ENCODE measurements at regions not wholly inside any gene's neighbourhood (a gene's known extent, or its start where the extent isn't known, plus 50 kb on each side); places are given as distances from the start of the nearest gene placed in this dataset.

DNA sequence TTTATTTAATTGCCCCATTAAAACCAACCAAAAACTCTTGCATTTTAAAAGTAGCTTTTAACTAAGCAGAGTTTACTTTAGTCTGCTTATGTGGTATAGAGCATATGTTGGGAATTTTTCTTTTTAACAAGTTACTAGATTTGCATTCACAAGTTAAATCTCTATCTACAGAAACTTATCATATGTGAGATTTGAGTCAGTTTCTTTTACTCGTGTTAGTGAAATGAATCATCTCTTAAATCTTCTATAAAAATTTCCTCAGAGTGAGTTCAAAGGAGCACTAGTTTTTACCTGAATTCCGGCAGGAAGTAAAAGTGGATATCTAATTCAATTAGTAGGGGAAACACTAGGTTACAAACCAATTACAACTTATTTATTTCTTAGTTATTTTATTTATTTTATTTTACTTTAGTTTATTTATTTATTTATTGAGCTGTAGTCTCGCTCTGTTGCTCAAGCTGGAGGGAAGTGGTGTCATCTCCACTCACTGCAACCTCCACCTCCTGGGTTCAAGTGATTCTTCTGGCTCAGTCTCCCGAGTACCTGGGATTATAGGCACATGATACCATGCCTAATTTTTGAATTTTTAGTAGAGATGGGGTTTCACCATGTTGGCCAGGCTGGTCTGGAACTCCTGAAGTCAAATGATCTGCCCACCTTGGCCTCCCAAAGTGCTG is 1609.6 kb upstream of the B3GALT2 start:
- no peak for ATAC-seq
- TF ChIP-seq ISL1 (CRISPR knock-in tag; IDR thresholded peaks at IDR 0.05): no peak
- no peak for TF ChIP-seq ZNF565 (CRISPR knock-in tag; conservative IDR thresholded peaks at IDR 0.05; ENCODE audit: low read depth)
- no peak for TF ChIP-seq ZFP30 (CRISPR knock-in tag; IDR thresholded peaks at IDR 0.05)
- no peak for TF ChIP-seq SNAI2 (CRISPR knock-in tag; IDR thresholded peaks at IDR 0.05)
- TF ChIP-seq CSDC2 (CRISPR knock-in tag; IDR thresholded peaks at IDR 0.05): no peak
- TF ChIP-seq, protein P1, sequence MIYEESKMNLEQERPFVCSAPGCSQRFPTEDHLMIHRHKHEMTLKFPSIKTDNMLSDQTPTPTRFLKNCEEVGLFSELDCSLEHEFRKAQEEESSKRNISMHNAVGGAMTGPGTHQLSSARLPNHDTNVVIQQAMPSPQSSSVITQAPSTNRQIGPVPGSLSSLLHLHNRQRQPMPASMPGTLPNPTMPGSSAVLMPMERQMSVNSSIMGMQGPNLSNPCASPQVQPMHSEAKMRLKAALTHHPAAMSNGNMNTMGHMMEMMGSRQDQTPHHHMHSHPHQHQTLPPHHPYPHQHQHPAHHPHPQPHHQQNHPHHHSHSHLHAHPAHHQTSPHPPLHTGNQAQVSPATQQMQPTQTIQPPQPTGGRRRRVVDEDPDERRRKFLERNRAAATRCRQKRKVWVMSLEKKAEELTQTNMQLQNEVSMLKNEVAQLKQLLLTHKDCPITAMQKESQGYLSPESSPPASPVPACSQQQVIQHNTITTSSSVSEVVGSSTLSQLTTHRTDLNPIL (CRISPR knock-in tag; IDR thresholded peaks at IDR 0.05; ENCODE audit: low read depth): no peak
- TF ChIP-seq TOX (CRISPR knock-in tag; IDR thresholded peaks at IDR 0.05; ENCODE audit: borderline replicate concordance): no peak
- TF ChIP-seq BACH2 (CRISPR knock-in tag; IDR thresholded peaks at IDR 0.05; ENCODE audit: borderline replicate concordance): no peak
- TF ChIP-seq, protein P2, sequence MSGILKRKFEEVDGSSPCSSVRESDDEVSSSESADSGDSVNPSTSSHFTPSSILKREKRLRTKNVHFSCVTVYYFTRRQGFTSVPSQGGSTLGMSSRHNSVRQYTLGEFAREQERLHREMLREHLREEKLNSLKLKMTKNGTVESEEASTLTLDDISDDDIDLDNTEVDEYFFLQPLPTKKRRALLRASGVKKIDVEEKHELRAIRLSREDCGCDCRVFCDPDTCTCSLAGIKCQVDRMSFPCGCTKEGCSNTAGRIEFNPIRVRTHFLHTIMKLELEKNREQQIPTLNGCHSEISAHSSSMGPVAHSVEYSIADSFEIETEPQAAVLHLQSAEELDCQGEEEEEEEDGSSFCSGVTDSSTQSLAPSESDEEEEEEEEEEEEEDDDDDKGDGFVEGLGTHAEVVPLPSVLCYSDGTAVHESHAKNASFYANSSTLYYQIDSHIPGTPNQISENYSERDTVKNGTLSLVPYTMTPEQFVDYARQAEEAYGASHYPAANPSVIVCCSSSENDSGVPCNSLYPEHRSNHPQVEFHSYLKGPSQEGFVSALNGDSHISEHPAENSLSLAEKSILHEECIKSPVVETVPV (CRISPR knock-in tag; IDR thresholded peaks at IDR 0.05): no peak
- TF ChIP-seq, protein P3, sequence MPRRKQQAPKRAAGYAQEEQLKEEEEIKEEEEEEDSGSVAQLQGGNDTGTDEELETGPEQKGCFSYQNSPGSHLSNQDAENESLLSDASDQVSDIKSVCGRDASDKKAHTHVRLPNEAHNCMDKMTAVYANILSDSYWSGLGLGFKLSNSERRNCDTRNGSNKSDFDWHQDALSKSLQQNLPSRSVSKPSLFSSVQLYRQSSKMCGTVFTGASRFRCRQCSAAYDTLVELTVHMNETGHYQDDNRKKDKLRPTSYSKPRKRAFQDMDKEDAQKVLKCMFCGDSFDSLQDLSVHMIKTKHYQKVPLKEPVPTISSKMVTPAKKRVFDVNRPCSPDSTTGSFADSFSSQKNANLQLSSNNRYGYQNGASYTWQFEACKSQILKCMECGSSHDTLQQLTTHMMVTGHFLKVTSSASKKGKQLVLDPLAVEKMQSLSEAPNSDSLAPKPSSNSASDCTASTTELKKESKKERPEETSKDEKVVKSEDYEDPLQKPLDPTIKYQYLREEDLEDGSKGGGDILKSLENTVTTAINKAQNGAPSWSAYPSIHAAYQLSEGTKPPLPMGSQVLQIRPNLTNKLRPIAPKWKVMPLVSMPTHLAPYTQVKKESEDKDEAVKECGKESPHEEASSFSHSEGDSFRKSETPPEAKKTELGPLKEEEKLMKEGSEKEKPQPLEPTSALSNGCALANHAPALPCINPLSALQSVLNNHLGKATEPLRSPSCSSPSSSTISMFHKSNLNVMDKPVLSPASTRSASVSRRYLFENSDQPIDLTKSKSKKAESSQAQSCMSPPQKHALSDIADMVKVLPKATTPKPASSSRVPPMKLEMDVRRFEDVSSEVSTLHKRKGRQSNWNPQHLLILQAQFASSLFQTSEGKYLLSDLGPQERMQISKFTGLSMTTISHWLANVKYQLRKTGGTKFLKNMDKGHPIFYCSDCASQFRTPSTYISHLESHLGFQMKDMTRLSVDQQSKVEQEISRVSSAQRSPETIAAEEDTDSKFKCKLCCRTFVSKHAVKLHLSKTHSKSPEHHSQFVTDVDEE (CRISPR knock-in tag; IDR thresholded peaks at IDR 0.05): no peak

DNA sequence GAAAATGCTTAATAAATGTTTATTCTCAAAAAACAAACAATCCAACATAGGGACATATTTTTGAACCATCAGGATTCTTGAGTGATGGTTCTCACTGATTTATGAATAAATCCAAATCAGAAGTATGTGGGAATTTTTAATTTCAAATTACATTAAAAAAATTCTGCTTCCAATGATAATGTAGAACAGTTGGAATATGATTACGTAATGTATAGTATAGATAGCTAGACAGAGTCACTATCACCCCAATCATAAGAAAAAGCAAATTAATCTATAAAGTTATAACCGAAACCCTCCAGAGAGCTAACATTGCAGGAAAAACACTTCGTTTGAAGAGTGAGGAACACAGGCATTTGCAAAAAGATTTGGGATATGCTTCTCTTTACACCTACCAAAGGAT is 1600.6 kb upstream of the B3GALT2 start:
- TF ChIP-seq, protein P4, sequence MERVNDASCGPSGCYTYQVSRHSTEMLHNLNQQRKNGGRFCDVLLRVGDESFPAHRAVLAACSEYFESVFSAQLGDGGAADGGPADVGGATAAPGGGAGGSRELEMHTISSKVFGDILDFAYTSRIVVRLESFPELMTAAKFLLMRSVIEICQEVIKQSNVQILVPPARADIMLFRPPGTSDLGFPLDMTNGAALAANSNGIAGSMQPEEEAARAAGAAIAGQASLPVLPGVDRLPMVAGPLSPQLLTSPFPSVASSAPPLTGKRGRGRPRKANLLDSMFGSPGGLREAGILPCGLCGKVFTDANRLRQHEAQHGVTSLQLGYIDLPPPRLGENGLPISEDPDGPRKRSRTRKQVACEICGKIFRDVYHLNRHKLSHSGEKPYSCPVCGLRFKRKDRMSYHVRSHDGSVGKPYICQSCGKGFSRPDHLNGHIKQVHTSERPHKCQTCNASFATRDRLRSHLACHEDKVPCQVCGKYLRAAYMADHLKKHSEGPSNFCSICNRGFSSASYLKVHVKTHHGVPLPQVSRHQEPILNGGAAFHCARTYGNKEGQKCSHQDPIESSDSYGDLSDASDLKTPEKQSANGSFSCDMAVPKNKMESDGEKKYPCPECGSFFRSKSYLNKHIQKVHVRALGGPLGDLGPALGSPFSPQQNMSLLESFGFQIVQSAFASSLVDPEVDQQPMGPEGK (CRISPR knock-in tag; IDR thresholded peaks at IDR 0.05; ENCODE audit: borderline replicate concordance): no peak
- TF ChIP-seq, protein P2 (CRISPR knock-in tag; IDR thresholded peaks at IDR 0.05): no peak
- TF ChIP-seq RARB (CRISPR knock-in tag; IDR thresholded peaks at IDR 0.05) (no peak), PPARA (CRISPR knock-in tag; IDR thresholded peaks at IDR 0.05; ENCODE audit: borderline replicate concordance) (no peak), ESRRG (CRISPR knock-in tag; IDR thresholded peaks at IDR 0.05) (no peak), ZC3H10 (CRISPR knock-in tag; IDR thresholded peaks at IDR 0.05) (no peak), GLIS3 (CRISPR knock-in tag; IDR thresholded peaks at IDR 0.05) (no peak), TOX (CRISPR knock-in tag; IDR thresholded peaks at IDR 0.05; ENCODE audit: borderline replicate concordance) (no peak), CSDC2 (CRISPR knock-in tag; IDR thresholded peaks at IDR 0.05) (no peak), BACH2 (CRISPR knock-in tag; IDR thresholded peaks at IDR 0.05; ENCODE audit: borderline replicate concordance) (no peak), ZNF8 (CRISPR knock-in tag; IDR thresholded peaks at IDR 0.05) (no peak), TCF4 (CRISPR knock-in tag; IDR thresholded peaks at IDR 0.05; ENCODE audit: borderline replicate concordance) (no peak), ISL1 (CRISPR knock-in tag; IDR thresholded peaks at IDR 0.05) (no peak), ZNF565 (CRISPR knock-in tag; conservative IDR thresholded peaks at IDR 0.05; ENCODE audit: low read depth) (no peak), ARNTL (CRISPR knock-in tag; IDR thresholded peaks at IDR 0.05; ENCODE audit: borderline replicate concordance, low read depth) (no peak), OSR1 (CRISPR knock-in tag; IDR thresholded peaks at IDR 0.05) (no peak), ZFP3 (CRISPR knock-in tag; IDR thresholded peaks at IDR 0.05) (no peak)
- TF ChIP-seq, protein P1 (CRISPR knock-in tag; IDR thresholded peaks at IDR 0.05; ENCODE audit: low read depth): no peak
- TF ChIP-seq, protein P3 (CRISPR knock-in tag; IDR thresholded peaks at IDR 0.05): no peak
- TF ChIP-seq, protein P5, sequence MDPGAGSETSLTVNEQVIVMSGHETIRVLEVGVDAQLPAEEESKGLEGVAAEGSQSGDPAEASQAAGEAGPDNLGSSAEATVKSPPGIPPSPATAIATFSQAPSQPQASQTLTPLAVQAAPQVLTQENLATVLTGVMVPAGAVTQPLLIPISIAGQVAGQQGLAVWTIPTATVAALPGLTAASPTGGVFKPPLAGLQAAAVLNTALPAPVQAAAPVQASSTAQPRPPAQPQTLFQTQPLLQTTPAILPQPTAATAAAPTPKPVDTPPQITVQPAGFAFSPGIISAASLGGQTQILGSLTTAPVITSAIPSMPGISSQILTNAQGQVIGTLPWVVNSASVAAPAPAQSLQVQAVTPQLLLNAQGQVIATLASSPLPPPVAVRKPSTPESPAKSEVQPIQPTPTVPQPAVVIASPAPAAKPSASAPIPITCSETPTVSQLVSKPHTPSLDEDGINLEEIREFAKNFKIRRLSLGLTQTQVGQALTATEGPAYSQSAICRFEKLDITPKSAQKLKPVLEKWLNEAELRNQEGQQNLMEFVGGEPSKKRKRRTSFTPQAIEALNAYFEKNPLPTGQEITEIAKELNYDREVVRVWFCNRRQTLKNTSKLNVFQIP (CRISPR knock-in tag; IDR thresholded peaks at IDR 0.05; ENCODE audit: borderline replicate concordance, low read depth): no peak
- no peak for ATAC-seq
